GM18867 (cell line): ENCODE measurements at regions not wholly inside any gene's neighbourhood (a gene's known extent, or its start where the extent isn't known, plus 50 kb on each side); places are given as distances from the start of the nearest gene placed in this dataset.
"Not testable (repeated sequence)": the region's sequence is repeated elsewhere in the genome, so short reads cannot be mapped to it uniquely, and the experiment has no call there.

Experiments used
- ATAC-seq: cut with Tn5 transposase; IDR thresholded peaks from one replicate; pipeline ENCODE4 v1.9.1; 2021; ENCODE audit warnings: mild to moderate bottlenecking, moderate library complexity; ENCODE audit not compliant: unreplicated experiment

- ATAC-seq: no peak
These were observed 217.7 kb upstream of the TMEFF2 start for GRCh38 chr2:192412394-192412793.

GRCh38 chr2:192411755-192412154 lies 217.0 kb upstream of the TMEFF2 start:
- ATAC-seq: no peak

- ATAC-seq: no peak
These were observed 215.6 kb upstream of the TMEFF2 start for GRCh38 chr2:192410319-192410718.

GRCh38 chr2:192407692-192408091 lies 213.0 kb upstream of the TMEFF2 start:
- ATAC-seq: no peak

- no peak for ATAC-seq
These were observed 203.5 kb upstream of the TMEFF2 start for GRCh38 chr2:192398236-192398635.

- no peak for ATAC-seq
These were observed 199.9 kb upstream of the TMEFF2 start for GRCh38 chr2:192394605-192395004.

- ATAC-seq: no peak
These were observed 196.3 kb upstream of the TMEFF2 start for GRCh38 chr2:192391041-192391440.

- ATAC-seq: no peak
These were observed 195.7 kb upstream of the TMEFF2 start for GRCh38 chr2:192390401-192390800.

GRCh38 chr2:192384191-192384590 lies 189.5 kb upstream of the TMEFF2 start:
- not testable (repeated sequence) for ATAC-seq

GRCh38 chr2:192381082-192381481 lies 186.3 kb upstream of the TMEFF2 start:
- no peak for ATAC-seq

GRCh38 chr2:192379736-192380135 lies 185.0 kb upstream of the TMEFF2 start:
- ATAC-seq: no peak

- no peak for ATAC-seq
These were observed 182.4 kb upstream of the TMEFF2 start for GRCh38 chr2:192377173-192377572.

- no peak for ATAC-seq
These were observed 179.0 kb upstream of the TMEFF2 start for GRCh38 chr2:192373754-192374153.

- ATAC-seq: no peak
These were observed 178.5 kb upstream of the TMEFF2 start for GRCh38 chr2:192373221-192373620.

GRCh38 chr2:192369969-192370368 lies 175.2 kb upstream of the TMEFF2 start:
- no peak for ATAC-seq

GRCh38 chr2:192357217-192357616 lies 162.5 kb upstream of the TMEFF2 start:
- ATAC-seq: no peak

- ATAC-seq: no peak
These were observed 159.9 kb upstream of the TMEFF2 start for GRCh38 chr2:192354512-192355244.

GRCh38 chr2:192347542-192347941 lies 152.8 kb upstream of the TMEFF2 start:
- no peak for ATAC-seq

GRCh38 chr2:192345287-192345686 lies 150.6 kb upstream of the TMEFF2 start:
- no peak for ATAC-seq

GRCh38 chr2:192333642-192334041 lies 138.9 kb upstream of the TMEFF2 start:
- ATAC-seq: no peak

GRCh38 chr2:192328297-192328696 lies 133.6 kb upstream of the TMEFF2 start:
- ATAC-seq: no peak

GRCh38 chr2:192327576-192327975 lies 132.8 kb upstream of the TMEFF2 start:
- ATAC-seq: no peak

- ATAC-seq: no peak
These were observed 120.8 kb upstream of the TMEFF2 start for GRCh38 chr2:192315543-192315942.
